Endothelial cell of hepatic sinusoid (primary cell): ENCODE measurements at regions not wholly inside any gene's neighbourhood (a gene's known extent, or its start where the extent isn't known, plus 50 kb on each side); places are given as distances from the start of the nearest gene placed in this dataset.
"Not testable (repeated sequence)": the region's sequence is repeated elsewhere in the genome, so short reads cannot be mapped to it uniquely, and the experiment has no call there.

Experiments
- in situ Hi-C: cut with HindIII; loops from 2 replicates; pipeline ENCODE4 v1.10.0; 2017; ENCODE audit warnings: low sequenced_read_pairs

GRCh38 chr3:13766128-13766527, 113.7 kb downstream of the WNT7A start:
- in situ Hi-C loops = no loop called here

- in situ Hi-C loops = no loop called here
Measured at GRCh38 chr3:13764161-13764560, 115.7 kb downstream of the WNT7A start.

- in situ Hi-C loops = no loop called here
Measured at GRCh38 chr3:13762906-13763305, 117.0 kb downstream of the WNT7A start.

GRCh38 chr3:13750731-13751130, 129.1 kb downstream of the WNT7A start:
- in situ Hi-C loops = no loop called here

GRCh38 chr3:13750215-13750614, 129.7 kb downstream of the WNT7A start:
- in situ Hi-C loops = no loop called here

- in situ Hi-C loops = no loop called here
Measured at GRCh38 chr3:13749063-13749764, 130.7 kb downstream of the WNT7A start.

GRCh38 chr3:13748276-13748879, 131.5 kb downstream of the WNT7A start:
- in situ Hi-C loops = no loop called here

- in situ Hi-C loops = no loop called here
Measured at GRCh38 chr3:13747627-13748026, 132.2 kb downstream of the WNT7A start.

- in situ Hi-C loops = no loop called here
Measured at GRCh38 chr3:13746385-13746784, 133.5 kb downstream of the WNT7A start.

GRCh38 chr3:13745636-13746035, 134.2 kb downstream of the WNT7A start:
- in situ Hi-C loops = no loop called here

- in situ Hi-C loops = no loop called here
Measured at GRCh38 chr3:13740795-13741194, 139.1 kb downstream of the WNT7A start.

GRCh38 chr3:13733726-13734125, 146.1 kb downstream of the WNT7A start:
- in situ Hi-C loops = not testable (repeated sequence)

GRCh38 chr3:13728487-13728886, 151.4 kb downstream of the WNT7A start:
- in situ Hi-C loops = no loop called here

GRCh38 chr3:13727890-13728289, 152.0 kb downstream of the WNT7A start:
- in situ Hi-C loops = no loop called here

GRCh38 chr3:13723676-13724207, 156.1 kb downstream of the WNT7A start:
- in situ Hi-C loops = no loop called here

- in situ Hi-C loops = no loop called here
Measured at GRCh38 chr3:13722178-13722577, 157.7 kb downstream of the WNT7A start.

- in situ Hi-C loops = no loop called here
Measured at GRCh38 chr3:13718436-13718835, 161.4 kb downstream of the WNT7A start.

GRCh38 chr3:13718000-13718399, 161.9 kb downstream of the WNT7A start:
- in situ Hi-C loops = no loop called here

- in situ Hi-C loops = no loop called here
Measured at GRCh38 chr3:13717222-13717895, 162.5 kb downstream of the WNT7A start.

- in situ Hi-C loops = no loop called here
Measured at GRCh38 chr3:13716540-13717221, 163.2 kb downstream of the WNT7A start.

GRCh38 chr3:13715961-13716360, 163.9 kb downstream of the WNT7A start:
- in situ Hi-C loops = no loop called here
